ENCODE measurements at regions not wholly inside any gene's neighbourhood (a gene's known extent, or its start where the extent isn't known, plus 50 kb on each side); places are given as distances from the start of the nearest gene placed in this dataset.

DNA sequence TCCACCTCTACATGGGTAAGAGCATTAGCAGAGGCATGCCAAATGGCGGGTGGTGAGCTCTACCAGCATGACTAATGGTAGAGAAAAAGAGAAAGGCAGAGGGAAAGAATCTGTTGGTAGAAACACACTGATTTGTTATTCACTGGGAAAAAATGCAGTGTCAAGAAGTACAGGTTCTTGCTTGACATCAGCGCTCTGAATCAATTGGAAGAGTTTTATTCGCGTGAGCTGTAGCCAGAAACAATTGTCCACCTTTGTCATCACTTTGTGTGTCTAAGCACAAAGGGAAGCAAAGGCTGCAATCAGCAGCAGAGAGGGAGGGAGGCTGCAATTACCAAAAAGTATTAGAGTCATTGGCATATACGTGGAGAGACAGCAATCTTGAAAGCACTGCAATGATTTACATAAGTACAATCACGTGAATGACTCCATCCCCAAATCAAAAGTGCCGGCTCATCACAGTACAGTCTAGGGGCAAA lies 67.7 kb upstream of the HS3ST1 start:
- Histone ChIP-seq H3K4me3 (no peak overlapping the region), H3K27me3 (ENCODE audit: low read depth) (no peaks in the 10 kb centered on the region), H3K4me1 (no peaks in the 10 kb centered on the region), H3K27ac (no peak overlapping the region), H3K36me3 (no peaks in the 10 kb centered on the region), H3K9me3 (peaks cover 13% of the 10 kb centered on the region)
- intact Hi-C loops (cut with DNase I), result no loop called here
- no peak for ATAC-seq
- DNase-seq, result no peak
- TF ChIP-seq, protein P1, sequence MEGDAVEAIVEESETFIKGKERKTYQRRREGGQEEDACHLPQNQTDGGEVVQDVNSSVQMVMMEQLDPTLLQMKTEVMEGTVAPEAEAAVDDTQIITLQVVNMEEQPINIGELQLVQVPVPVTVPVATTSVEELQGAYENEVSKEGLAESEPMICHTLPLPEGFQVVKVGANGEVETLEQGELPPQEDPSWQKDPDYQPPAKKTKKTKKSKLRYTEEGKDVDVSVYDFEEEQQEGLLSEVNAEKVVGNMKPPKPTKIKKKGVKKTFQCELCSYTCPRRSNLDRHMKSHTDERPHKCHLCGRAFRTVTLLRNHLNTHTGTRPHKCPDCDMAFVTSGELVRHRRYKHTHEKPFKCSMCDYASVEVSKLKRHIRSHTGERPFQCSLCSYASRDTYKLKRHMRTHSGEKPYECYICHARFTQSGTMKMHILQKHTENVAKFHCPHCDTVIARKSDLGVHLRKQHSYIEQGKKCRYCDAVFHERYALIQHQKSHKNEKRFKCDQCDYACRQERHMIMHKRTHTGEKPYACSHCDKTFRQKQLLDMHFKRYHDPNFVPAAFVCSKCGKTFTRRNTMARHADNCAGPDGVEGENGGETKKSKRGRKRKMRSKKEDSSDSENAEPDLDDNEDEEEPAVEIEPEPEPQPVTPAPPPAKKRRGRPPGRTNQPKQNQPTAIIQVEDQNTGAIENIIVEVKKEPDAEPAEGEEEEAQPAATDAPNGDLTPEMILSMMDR (IDR thresholded peaks at IDR 0.05), result no peak

DNA sequence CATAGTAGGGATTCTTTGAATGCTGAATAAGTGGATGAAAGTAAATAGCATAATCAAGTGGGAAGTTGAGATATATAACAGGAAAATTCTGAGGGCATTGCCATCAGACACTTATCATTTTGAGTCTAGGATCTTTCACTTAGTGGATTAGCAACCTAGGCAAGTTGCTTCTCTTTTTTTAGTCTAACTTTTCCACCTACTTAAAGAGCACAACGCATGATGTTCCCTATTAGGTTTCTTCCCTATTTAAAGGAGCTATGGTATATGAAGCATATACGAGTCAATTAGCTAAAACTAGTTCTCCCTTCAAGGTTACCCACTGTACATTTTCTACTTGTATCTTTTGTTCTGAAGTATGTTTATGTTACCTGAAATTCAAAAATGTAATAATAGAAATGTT lies 67.1 kb upstream of the HS3ST1 start:
- intact Hi-C loops (cut with DNase I), result no loop called here
- H3K4me3 ChIP-seq, result no peak overlapping the region
- DNase-seq, result no peak
- no peak overlapping the region for H3K27ac ChIP-seq
- no peaks in the 10 kb centered on the region for H3K27me3 ChIP-seq (ENCODE audit: low read depth)
- peaks cover 13% of the 10 kb centered on the region for H3K9me3 ChIP-seq
- no peaks in the 10 kb centered on the region for H3K36me3 ChIP-seq
- peak in 1 of 2 donors; percentile 21 for ATAC-seq
- TF ChIP-seq, protein P1 (IDR thresholded peaks at IDR 0.05), result no peak
- H3K4me1 ChIP-seq, result no peaks in the 10 kb centered on the region

DNA sequence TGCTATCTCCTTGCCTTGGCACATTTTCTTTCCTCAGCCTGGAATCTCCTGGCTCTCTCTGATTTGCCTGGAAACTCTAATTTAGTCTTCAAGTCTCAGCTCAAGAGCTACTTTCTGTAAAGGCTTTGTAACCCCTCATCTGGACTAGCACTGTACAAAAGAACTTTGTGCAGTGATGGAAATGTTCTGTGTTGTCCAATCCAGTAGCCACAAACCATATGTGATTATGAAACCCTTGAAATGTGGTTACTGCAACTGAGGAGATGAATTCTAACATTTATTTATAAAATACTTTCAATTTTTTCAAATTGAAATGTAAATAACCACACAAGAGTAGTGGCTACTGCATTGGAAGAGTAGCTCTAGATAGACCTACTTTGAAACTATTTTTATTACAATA lies 66.6 kb upstream of the HS3ST1 start:
- ATAC-seq, result no peak
- no peak for DNase-seq
- Histone ChIP-seq H3K27ac (no peak overlapping the region), H3K36me3 (no peaks in the 10 kb centered on the region), H3K4me1 (no peaks in the 10 kb centered on the region), H3K9me3 (peaks cover 13% of the 10 kb centered on the region), H3K27me3 (ENCODE audit: low read depth) (no peaks in the 10 kb centered on the region), H3K4me3 (no peak overlapping the region)
- intact Hi-C loops (cut with DNase I), result no loop called here
- TF ChIP-seq, protein P1 (IDR thresholded peaks at IDR 0.05), result no peak

DNA sequence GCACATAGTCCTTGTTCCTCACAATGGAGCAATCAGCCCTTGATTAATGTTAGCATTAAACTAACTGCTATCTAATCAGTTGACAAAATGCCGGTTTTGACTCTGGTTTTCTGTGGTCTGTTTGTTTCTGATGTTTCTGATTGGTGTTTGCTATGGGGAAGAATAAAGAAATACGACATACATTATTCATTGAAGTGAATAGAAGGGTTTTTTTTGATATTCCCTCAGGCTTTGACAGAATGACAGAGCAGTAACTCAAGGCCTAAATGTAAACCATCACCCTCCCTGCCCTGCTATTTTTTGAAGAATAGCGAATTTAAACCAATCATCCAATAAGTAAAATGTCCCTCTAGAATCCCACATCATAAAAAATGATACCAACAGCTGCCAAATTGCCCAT lies 65.5 kb upstream of the HS3ST1 start:
- no peaks in the 10 kb centered on the region for H3K36me3 ChIP-seq
- no peak for DNase-seq
- no peak overlapping the region for H3K4me3 ChIP-seq
- no peak for ATAC-seq
- peaks cover 13% of the 10 kb centered on the region for H3K9me3 ChIP-seq
- H3K27me3 ChIP-seq (ENCODE audit: low read depth), result no peaks in the 10 kb centered on the region
- TF ChIP-seq, protein P1 (IDR thresholded peaks at IDR 0.05), result no peak
- no peak overlapping the region for H3K27ac ChIP-seq
- H3K4me1 ChIP-seq, result peaks cover 2% of the 10 kb centered on the region
- intact Hi-C loops (cut with DNase I), result no loop called here

DNA sequence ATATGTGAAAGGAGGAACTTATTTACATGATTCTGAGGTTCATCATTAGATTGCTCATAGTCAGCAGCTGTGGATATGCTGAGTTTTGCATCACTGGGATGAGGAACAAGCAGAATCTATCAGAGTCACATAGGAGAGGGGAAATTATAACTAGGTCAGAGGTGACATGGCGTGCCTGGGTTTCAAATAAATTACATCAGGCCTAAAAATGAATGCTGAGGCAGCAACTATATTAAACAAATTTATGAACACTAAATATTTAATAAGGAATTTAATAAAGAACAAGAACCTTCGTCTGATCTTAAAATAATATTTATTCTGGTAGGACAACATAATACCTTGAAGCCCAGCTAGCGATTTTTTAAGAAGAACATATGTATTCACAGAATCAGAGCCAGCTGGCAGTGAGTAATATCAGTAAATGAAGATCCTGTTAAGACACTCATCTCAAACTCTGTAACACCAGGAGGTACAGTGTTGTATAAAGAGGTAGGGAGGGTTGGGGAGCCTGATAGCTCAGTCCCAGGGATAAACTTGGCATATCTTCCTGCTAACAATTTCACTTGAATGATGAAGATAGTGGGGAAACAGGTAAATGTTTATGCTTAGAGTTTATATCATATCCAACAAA lies 60.9 kb upstream of the HS3ST1 start:
- intact Hi-C loops (cut with DNase I), result no loop called here
- H3K27ac ChIP-seq, result no peak overlapping the region
- DNase-seq, result no peak
- H3K27me3 ChIP-seq (ENCODE audit: low read depth), result no peaks in the 10 kb centered on the region
- H3K4me3 ChIP-seq, result no peak overlapping the region
- no peaks in the 10 kb centered on the region for H3K36me3 ChIP-seq
- ATAC-seq, result peak; percentile 48 to 85
- no peaks in the 10 kb centered on the region for H3K9me3 ChIP-seq
- peaks cover 23% of the 10 kb centered on the region for H3K4me1 ChIP-seq
- TF ChIP-seq, protein P1 (IDR thresholded peaks at IDR 0.05), result no peak

Measured in lower lobe of right lung (tissue), 2 donors.